GM19023 (cell line): ENCODE measurements at regions not wholly inside any gene's neighbourhood (a gene's known extent, or its start where the extent isn't known, plus 50 kb on each side); places are given as distances from the start of the nearest gene placed in this dataset.
A peak's percentile ranks its signal among the peaks of the same experiment; 100 is the strongest.

Experiments used
- ATAC-seq: cut with Tn5 transposase; IDR thresholded peaks from one replicate; pipeline ENCODE4 v1.9.1; 2021; ENCODE audit warnings: mild to moderate bottlenecking, moderate library complexity; ENCODE audit not compliant: unreplicated experiment

DNA sequence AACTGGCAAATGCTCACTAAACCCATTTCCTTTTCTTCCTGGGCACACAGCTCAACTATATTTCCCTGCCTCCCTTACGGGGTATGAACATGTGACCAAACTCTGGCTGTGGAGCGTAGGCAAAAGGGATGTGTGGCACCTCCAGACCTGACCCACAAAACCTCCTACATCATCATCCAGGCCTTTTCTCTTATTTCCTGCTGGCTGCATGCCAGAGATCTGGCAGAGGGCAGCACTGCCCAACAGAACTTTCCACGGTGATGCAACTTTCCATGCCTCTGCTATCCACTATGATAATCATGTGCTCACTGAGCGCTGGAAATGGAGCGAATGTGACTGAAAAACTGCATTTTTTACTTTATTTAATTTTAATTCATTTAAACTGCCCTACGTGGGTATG lies 99.6 kb upstream of the CACNA1E start:
- no peak for ATAC-seq

DNA sequence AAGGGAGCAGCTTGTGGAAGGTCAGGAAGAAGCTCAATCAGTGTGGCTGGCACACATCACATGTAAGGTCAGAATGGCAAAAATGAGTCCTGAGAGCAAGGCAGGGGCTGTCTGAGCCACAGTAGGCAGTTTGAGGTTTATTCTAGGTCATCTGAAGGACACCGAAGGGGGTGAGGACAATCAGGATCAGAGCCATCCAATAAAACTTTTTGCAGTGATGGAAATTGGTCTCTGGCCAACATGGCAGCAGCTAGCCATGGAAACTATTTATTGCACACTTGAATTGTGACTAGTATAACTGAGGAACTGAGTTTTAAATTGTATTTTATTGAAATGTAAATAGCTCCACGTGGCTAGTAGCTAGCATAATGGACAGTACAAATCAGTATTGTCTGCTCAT lies 97.0 kb upstream of the CACNA1E start:
- ATAC-seq: no peak

DNA sequence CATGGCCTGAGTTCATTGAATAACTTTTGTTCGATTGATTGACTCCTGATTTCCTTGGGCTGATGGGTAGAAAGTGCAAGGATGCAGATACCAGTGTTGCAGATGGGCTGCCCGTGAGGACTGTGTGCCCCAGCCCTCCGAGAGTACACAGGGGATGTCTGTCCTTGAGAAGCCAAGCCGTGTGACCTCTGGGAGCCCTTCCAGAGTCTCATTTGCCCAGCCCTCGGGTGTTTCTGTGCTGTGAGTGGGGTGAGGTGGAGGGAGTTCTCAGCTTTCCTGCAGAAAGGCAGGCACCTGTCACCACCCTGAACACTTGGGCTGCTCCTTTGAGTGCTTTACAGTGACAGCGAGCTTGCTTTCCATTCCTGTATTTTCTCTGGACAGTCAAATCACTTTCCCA lies 96.4 kb upstream of the CACNA1E start:
- ATAC-seq: no peak

DNA sequence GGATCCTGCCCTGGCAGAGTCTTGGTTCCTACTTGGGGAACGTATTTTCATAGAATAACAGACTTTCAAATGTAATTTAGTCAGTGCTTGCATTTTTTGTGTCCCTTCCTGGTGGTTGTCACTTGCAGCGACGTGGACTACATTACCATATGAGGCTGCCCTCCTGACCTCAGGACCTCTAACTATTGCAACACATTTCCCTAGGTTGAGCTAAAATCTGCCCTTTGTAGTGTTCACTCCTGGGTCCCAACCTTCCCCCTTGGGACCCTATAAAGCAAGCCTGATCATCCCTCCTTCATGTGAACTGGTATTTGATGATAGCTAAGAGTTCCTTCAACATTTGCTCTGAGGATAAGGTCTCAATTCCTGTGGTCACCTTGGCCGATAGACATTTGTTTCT lies 95.6 kb upstream of the CACNA1E start:
- no peak for ATAC-seq

DNA sequence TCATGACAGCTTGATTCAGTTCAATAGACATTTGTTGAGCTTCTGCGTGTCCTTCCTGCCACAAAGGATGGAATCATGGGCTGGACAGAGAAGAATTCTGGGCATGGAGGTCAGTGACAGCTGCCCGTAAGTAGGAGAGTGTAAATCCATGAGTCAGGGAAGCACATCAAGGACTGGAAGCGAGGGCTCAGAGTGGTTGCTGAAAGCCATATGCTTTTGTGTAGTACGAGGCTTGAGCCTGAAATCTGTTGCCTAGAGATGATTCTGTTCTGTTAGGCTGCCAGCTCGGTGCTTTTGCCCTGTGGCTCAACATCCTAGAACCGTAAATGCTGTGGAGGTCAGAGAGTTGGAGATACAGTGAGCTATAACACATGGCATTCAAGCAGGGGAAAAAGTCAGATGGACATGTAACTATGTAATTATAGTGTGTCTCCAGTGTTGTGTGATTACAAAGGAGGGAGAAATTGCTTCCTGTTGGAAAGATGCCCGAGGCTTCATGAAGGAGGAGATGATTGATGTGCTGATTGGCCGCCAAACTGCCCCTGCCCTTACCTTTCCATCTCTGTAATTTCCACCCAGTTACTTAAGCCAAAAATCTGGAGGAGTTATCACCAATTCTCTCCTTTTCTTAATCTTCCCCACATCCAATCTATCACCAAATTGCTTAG lies 92.8 kb upstream of the CACNA1E start:
- ATAC-seq: no peak

DNA sequence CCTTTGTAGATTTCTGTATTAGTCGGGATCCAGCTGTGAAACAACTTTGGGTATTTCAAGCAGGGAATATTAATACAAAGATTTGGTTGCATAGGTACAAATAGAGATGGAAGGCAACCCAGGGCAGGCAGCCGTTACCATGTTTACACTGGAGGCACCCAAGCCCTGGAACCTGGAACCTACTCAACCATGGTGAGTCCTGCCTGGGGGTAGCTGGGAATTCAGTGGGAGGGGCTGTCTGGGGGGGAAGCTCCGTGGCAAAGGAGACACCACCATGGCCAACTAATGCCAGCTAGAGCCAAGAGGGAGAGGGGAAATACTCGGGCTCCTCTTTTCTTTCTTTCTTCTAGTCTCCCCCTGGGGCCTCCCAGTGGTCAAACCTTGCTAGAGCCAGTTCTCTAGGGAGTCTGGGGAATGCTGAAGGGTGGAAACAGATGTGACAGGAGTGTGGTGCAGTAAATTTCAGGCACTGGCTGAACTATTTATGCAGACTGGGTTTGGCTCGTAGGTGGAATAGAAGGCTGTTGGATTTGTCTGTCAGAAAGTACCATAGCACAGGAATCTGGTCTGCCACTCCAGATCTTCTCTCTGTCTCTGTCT lies 91.9 kb upstream of the CACNA1E start:
- ATAC-seq: no peak

DNA sequence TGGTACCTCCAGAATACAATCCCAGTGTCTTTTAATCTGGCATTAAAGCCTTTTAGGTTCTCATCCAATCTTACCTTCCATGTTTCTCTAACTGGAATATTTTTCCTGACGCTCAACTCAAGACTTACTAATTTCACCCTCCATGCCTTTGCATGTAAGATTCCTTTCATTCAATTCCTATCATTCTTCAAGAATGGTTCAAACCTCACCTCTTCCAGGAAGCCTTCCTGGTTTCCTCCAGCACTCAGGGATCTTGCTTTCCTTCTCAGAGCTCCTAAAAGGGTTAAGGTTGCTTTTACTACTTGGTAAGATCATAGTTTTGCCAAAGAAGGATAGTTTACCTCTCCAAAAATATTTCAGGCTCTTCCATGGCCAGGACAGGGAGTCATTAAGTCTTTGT lies 91.2 kb upstream of the CACNA1E start:
- ATAC-seq: no peak

DNA sequence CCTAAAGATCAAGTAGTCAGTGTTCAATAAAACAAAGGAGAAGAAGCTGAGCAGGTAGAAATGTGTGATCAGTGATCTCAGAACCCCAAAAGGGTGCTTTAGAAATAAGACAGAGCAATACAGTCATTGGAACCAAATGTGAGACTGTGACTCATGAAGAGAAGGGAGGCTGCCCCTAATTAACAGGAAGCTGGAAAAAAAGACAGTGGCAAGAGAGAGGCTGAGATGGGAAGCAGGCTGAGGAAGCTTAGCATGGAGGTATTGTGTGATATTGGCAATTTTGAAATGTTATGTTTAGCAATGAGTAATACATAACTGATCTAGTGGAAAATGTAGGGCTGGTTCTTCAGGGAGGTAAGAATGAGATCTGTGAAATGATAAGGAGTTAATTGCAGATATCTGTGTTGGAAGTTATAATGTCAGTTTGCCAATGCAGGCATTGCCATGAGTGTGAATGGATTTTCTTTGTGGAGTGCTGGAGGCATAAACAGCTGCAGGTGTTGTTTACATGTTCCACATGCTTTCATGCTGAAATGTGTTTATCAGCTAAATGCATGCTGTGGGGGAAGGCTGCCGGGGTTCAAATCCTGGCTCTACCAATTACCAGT lies 90.6 kb upstream of the CACNA1E start:
- no peak for ATAC-seq

DNA sequence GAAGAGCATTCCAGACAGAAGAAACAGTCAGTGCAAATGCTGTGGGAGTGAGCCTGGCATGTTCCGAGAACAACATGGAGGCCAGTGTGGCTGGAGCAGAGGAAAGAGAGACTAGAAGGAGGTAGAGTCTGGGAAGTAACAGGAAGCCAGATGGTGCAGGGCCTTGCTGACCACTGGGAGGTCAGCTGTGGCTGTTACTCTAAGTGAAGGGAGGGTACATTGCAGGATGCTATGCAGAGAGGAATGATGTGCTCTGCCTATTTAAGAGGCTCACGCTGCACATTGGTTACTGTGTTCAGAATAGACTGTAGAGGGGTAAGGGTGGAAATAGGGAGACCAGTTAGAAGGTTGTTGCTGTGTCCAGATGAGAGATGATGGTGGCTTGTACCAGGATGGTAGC lies 88.6 kb upstream of the CACNA1E start:
- no peak for ATAC-seq

DNA sequence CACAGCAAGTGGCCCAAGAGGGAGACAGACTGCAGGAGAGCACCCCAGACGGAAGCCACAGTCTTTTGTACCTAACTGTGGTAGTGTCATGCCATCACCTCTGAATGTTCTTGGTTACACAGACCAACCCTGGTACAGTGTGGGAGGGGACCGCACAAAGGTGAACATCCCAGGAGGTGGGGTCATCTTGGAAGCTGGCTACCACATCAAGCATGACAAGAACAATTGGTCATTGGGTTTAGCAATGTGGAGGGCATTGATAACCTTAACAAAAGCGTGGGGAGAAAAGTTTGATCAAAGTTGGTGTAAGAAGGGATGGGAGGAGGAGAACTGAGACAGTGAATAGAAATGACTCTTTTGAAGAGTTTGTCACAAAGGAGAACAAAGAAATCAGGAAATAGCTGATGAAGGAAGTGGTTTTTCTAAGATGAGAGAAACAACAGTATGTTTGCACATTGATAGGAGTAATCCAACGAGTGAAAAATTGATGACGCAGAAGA lies 87.1 kb upstream of the CACNA1E start:
- no peak for ATAC-seq

DNA sequence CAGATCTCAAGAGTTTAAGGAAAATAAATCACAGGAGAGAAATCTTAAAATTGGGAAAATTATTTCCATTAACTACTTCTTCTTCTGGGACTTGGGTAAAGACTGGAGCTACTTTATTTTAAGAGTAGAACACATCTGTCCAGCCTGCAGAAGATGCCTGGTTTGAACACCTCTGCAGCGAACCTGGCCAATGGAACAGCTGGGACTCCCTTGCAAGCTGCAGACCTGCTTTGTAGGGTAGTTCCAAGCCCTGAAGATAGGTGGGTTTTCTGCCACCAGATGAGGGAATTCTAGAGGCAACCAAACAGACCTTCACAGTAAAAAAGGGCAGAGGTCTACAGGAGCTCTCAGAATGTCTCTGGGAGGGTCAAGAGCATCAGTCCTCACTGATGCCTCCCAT lies 86.5 kb upstream of the CACNA1E start:
- ATAC-seq: no peak

DNA sequence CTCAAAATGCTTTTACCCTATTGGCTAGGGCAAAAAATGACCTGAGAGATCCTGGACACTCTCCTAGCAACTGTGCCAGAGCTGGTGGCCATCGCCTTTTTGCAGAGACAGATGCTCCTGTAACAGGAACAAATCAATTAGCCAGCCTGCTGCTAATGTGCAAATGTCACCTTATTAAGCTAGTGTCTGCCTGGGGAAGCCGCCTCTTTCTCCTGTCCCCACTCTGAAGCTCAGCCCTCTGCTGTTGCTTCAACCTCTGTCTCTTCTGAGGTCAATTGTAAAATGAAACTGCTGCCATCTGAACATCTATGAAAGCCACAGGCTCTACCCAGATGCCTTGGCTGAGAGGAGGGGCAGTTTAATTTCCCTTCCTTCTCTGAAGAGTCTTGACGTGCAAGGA lies 85.5 kb upstream of the CACNA1E start:
- ATAC-seq: peak; percentile 63

DNA sequence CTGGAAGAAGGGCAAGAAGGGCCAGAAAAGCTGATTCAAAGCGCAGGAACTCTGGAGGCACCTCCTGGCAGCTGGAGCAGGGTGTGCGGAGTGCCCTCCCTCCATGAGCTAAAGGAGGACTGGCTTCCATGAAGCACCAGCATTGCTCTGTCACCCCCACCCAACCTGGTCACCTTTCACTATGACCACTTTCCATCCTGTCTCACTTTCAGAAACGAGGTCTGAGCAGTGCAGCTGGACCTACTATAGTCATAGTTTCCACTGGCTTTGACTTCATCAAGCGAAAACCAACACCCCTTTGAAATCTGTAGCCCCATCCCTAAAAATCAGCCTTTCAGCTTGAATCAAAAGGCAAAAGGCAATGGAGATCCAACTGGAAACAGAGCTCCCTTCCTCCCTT lies 84.8 kb upstream of the CACNA1E start:
- ATAC-seq: peak; percentile 84

DNA sequence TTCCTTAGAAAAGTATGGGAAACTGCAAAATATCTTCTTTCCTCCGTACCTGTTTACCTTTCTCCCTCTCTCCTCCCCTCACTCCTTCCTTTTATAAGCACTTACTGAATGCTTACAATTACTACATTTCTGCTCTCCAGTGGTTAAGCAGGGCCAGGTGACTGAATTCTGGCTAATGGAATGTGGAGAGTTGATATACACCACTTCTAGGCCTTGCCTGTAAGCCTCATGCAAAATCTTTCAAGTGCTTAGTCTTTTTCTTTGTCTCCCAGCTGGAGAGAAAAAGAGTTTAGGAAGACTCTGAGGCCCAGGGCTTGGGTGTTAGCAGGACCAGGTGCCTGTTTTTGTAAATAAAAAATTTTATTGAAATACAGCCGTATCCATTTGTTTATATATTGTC lies 77.7 kb upstream of the CACNA1E start:
- ATAC-seq: no peak

DNA sequence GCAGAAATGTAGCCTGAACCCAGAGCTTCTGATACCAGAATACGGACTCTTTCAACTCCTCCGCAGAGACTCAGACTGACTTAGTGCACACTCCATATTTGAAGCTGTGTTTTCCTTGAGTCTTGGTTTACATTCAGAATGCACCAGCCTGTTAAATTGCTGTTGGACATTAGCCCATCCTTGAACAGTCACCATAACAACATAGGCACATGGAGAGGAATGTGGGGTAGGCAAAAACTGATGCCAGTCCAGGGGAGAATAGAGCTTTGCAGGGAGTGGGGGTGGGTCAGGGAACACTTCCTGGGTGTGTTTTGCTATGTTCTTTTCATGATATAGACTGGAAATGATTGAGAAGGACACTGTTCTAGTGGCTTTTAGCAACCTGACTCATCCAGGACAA lies 76.3 kb upstream of the CACNA1E start:
- ATAC-seq: no peak

DNA sequence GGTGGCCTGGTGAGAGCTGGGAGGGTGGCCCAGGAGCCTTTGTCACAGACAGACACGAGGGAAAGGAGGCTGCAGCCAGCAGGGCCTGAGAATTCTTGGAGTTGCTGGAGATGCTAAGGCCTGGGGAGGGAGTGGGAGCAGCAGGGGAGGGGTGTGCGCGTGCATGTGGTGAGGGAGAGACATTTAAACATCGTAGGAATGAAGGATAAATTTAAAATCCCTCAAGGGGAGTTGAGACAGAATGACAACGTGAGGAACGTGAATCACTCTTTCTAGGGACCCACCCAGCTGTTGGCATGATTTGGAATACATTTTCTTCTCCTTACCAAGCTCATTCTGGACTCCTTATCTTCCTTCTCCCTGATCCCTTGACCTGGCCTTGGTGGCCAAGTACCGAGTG lies 73.3 kb upstream of the CACNA1E start:
- ATAC-seq: no peak

DNA sequence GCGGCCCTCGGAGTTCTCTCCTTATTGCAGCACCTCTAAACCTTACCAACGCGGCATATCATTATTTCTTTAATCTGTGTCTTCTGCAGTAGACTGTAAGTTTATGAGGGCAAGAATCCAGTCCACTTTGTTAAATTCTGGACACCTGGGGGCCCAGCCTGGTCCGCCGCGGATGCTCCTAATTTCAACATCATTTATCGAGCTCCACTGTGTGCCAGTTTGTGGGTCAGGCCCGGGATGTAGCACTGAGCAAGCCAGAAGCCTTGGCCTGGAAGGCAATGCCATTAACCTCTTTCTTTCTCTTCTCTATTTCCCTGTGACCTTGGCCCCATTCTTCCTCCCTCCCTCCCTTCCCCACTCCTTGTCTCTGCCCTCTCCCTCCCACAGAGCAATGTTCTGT lies 70.6 kb upstream of the CACNA1E start:
- ATAC-seq: no peak

DNA sequence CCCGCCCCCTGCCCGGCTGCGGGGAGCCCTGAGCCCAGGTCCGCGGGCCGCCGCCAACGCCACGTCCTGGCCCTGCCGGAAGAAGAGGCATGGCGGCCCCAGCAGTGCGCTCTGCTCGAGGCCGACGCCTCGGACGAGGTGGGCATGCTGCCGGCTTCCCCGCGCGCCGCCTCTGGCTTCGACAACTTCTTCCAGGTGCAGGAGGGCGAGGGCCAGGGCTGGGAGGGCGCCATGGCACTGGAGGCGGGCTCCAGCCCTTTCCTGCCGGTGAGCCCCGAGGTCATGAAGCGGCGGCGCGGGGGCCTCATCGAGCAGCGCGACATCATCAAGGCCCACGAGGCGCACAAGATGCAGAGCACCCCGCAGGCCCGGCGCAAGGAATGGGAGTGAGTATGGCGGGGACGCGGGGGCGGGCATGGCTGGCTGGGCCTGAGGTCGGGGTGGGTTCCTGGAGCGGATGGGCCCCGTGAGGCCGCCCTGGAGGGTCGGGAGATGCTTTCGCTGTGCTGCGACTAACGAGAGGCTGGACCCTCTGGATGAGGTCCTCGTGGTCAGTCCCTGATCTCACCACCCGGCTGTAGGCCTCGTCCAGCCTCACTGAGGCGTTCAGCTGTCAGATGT lies 70.0 kb upstream of the CACNA1E start:
- no peak for ATAC-seq

DNA sequence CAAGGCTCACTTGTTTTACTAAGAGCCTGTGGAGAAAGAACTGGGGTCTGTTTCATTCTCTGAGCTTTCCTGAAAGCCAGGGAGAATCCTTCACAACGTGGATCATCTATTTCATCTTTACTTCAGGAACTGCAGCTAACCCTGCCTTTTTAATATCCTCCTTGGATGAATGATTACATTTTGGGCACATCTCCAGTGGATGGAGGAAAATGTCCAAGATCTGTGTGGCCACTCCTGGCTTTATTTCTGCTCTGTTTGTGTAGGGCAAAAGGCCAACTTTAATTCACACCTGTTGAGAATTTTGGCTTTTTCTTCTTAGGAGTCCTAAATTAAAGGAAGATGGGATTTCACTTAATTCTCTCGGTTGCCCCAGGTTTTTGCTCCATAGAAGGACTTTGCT lies 69.5 kb upstream of the CACNA1E start:
- ATAC-seq: no peak

DNA sequence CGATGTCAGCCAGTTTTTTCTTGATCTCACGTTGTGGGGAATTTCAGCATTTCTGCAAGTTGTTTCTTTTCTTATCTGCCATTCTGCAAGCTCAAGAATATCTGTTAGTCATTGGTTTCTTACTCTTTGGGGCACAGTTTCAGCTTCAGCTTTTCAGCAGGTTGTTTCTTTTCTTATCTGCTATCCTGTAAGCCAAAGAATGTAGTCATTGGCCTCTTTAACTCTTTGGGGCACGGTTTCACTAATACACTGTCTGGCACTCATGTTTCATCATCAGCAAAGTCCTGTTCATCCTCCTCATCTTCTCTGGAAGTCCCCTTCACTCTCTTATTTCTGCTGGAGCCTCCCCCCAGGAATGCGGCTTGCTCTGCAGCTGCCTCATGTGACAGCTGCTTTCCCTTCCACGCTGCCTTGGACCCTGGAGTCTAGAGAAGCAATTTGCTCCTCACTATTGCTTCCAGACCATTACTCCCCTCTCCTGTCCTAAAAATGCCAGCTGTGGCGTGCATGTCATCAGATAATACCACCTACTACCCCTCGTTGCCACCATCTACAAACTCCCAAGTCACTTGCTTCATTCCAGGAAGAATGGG lies 67.0 kb upstream of the CACNA1E start:
- ATAC-seq: no peak

DNA sequence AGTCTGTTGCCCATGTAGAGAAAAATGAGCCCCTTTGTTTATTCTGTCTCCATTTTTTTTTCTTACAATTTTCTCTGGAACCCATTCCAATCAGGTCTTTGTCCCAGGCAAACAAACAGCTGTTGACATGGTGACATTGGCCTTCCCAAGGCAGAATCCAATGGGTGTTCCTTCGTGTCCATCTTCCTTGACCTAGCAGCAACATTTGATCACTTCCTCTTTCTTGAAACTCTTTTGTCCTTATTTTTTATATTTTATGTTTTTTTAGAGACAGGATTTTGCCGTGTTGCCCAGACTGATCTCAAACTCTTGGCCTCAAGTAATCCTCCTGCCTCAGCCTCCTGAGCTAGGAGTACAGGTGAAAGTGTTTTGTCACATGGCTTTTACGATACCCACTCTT lies 65.4 kb upstream of the CACNA1E start:
- no peak for ATAC-seq
